Hematopoietic multipotent progenitor cell (in vitro differentiated cells): ENCODE measurements at regions not wholly inside any gene's neighbourhood (a gene's known extent, or its start where the extent isn't known, plus 50 kb on each side); places are given as distances from the start of the nearest gene placed in this dataset.
A peak's percentile ranks its signal among the peaks of the same experiment; 100 is the strongest.

Experiments
- DNase-seq, 3 donors: peaks; one replicate each; pipeline ENCODE4 v3.0.0-alpha.2; 2011 to 2015; ENCODE audit warnings: low read depth in 2 of 3, low spot score in 2 of 3

DNA sequence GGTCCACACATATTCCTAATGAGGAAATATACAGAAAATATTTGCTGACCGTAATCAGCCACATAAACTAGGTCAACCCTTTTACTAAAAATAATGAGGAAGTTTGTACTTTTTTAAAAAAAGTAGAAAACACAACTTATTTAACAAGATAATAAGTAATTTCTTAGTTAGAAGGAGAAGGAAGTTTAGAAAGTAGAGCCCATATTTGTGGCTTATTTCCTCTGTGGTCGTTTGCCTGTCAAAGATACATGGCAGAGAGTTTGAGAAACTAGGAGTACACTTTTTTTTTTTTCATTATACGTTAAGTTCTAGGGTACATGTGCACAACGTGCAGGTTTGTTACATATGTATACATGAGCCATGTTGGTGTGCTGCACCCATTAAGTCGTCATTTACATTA is 1205.2 kb upstream of the MIR17HG start:
- peak in 1 of 3 donors; percentile 60 for DNase-seq

GRCh38 chr13:90154311-90154960 is 1193.1 kb upstream of the MIR17HG start:
- no peak for DNase-seq

GRCh38 chr13:90156390-90156789 is 1191.1 kb upstream of the MIR17HG start:
- DNase-seq, result no peak

- DNase-seq, result no peak
These were observed 1178.5 kb upstream of the MIR17HG start for GRCh38 chr13:90168953-90169352.

GRCh38 chr13:90170208-90170607 is 1177.3 kb upstream of the MIR17HG start:
- DNase-seq, result no peak

DNA sequence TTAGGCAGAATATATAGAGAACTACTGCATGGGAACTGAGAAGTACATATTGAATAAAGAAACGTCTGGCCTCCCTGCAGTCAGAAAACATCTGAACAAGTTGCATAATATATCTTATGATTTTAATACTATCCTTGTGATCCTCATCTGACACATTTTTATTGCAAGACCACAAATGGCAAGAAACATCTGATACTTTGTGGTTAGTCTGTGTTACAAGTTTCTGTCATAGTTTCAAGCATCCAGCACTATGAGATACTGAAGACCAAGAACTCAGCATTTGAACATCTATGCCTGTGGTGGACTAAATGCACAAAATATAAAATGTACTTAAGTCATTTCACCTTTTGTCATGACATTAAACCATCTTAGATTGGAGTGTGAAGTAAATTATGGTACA is 1175.8 kb upstream of the MIR17HG start:
- no peak for DNase-seq

- no peak for DNase-seq
These were observed 1170.0 kb upstream of the MIR17HG start for GRCh38 chr13:90177512-90177911.

DNA sequence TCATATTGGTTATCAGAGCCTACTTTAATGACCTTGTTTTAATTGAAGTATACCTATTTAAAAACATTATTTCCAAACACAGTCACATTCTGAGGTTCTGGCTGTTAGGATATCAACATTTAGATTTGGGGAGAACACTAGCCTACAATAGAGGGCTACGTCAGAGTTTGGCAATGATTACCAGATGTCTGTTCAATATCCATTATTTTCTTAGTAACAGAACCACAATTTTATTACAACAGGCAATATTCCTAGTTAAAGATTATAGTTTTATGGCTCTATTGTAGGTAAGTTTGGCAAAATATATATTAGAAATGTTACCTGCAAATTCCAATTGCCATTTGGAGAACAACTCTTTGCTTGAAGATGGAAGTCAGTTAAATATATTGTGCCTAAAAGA is 1163.1 kb upstream of the MIR17HG start:
- no peak for DNase-seq

DNA sequence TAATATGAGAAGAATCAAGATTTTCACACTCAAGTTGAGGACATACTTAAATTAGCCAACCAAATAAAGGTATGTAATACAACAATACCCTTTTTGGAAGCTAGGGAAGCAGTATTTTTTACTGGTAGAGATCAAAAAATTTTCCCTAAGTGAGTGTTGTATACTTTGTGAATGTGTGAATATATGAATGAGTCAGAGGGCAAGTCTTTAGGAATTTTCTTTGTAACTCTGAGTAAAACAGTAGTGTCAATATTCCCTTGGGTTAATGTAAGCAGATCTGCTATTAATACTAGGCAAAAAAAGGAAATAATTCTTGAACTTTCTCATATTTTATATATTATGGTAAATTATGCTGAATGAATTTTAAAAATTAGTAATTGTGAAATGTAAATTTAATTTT is 1161.8 kb upstream of the MIR17HG start:
- DNase-seq, result no peak

DNA sequence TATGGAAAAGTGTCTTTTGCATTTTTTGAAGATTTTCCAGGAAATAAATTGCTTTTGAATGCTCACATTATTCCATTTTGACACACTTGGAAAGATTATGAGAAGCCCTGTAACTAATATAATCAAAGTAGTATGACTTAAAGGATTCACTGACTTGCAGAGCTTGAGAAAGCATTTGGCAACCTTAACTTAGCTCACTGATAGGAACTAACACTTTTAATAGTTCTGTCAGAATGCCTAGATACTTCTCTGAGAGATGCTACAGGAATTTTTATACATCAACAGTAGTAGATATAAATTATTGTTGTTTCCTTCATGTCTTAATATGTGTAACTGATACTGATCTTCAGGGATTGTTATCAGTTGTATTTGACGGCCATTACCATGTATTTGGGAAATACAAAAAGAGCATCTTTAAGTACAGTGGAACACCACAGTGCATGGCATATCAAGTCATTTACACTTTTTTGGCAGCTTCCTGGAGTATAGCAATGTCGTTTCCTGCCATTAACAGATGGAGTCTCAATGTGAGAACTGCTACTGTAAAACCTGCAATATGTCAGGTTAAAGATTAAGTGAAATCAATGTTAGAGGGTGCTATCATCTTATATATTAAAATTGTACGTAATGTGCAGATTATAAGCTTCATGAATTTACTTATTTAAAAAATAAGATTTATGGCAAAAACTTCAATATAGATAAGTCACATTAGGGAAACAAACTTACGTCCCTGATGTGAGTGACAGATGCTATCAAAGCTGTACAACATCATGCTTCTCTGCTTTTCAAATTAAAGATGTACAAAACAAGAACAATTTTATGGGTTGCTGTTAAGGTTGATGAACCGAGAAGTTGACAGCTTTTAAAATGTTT is 1159.8 kb upstream of the MIR17HG start:
- no peak for DNase-seq

DNA sequence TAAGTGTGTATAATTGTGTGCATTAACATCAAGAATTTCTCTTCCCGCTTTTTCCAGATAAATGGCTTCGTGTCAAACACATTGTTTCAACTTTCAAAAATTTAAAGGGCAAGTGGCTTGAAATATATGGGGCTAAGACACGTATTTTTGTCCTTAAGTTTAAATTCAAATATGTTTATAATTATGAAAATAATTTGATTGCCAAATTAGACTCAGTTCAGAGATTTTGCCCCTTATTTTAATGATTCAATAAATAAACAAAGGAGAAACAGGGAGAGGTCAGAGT is 1159.2 kb upstream of the MIR17HG start:
- no peak for DNase-seq

DNA sequence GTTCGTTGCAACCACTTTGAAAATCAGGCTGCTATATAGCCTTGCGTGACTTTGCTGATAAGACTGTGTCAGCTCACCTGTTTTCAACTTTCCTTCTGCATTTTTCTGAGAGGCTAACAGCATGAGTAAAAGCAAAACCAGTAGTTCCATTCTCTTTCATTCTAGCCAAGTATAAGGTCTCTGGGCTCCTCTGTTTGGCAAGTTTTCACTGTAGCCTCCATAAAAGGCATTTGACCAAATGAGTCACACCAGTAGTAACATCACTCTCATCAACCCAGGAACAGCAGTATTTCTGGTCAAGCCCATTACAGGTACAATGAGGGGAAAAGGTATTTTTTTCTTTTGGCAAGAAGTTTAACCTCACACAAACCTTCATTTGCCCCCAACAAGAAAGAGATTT is 1149.8 kb upstream of the MIR17HG start:
- DNase-seq, result no peak

- DNase-seq, result no peak
These were observed 1146.3 kb upstream of the MIR17HG start for GRCh38 chr13:90201202-90201601.

DNA sequence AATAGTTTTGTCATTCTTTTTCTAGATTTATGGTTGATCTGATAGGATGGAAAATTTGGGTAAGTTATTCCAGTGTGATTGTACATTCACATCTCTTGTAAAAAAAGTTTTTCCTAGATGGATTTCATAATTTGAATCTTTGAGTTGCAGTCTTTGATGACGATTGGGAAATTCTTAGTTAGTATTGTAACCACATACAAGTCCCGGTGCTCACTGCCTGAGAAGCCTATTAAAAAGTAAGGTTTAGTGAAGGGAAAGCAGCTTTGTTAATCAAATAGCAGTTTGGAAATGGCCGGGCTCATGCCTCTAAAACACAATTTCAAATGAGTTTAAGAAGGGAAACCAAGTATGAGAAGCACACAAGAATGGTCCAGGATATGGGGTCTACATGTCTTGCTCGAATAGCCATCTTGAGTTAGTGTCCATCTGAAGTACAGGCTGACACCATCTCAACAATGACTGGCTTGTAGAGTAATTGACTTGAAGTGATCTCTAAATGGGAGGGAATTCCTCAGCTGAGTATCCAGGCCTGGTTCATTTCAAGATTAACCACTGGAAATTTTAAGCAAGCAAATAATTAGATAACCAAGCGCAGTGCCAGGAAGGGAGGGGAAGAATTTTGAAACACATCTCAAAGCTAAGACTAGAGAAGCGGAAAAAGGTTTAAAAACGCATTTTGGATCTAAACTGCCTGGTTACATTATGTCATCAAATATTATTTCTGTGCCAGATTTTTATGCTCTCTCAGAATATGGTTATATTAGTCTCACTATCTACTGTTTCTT is 1145.6 kb upstream of the MIR17HG start:
- DNase-seq, result no peak

DNA sequence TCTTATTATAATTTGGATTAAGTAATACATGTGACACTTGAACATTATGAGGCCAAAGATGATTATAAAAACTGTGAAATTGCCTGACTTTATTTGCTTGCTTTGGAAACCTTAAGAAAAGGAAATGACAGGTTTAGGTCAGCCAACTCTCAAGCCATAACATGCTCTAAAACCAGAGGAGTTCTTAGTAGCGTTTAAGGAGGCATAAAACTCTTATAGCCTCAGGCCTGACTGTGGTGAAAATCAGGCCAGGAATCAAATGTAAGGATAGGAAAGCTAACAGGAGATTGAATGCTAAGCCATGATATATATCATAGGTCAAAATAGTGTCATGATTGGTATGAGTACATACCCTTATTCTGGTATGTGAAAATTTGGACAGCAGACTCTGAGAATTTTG is 1142.4 kb upstream of the MIR17HG start:
- DNase-seq, result no peak

DNA sequence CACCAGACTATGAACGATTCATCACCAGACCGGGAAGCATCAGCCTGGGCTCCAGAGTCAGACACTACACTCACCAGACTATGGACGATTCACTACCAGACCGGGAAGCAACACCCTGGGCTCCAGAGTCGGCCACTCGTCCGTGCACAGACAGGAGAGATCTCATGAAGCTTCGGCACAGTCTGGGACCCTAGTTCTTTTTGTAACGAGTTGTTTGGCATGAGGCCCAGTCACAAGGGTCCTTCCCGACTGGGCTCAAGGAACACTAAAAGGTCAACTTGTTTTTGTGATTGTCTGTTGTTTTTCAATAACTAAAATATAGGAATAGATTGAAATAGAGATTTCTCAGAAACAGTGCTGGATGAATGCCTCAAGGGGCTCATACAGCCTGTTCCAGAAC is 1141.6 kb upstream of the MIR17HG start:
- no peak for DNase-seq

DNA sequence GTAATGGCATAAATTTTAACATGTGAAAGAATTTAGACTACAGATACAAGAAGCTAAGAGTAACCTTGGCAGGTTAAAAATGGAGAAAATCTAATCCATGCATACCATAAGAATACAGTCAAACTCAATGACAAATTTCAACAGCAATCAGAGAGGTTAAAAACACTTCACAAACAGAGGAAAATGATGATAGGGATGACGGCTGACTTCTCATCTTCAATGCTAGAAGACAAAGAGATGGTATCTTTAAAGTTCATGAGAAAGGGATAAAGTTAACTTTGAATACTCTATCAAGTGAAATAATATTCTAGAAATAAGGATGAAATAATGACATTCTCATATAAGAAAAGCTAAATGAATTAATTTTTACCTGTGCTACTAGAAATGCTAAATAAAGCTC is 1130.2 kb upstream of the MIR17HG start:
- DNase-seq, result no peak

DNA sequence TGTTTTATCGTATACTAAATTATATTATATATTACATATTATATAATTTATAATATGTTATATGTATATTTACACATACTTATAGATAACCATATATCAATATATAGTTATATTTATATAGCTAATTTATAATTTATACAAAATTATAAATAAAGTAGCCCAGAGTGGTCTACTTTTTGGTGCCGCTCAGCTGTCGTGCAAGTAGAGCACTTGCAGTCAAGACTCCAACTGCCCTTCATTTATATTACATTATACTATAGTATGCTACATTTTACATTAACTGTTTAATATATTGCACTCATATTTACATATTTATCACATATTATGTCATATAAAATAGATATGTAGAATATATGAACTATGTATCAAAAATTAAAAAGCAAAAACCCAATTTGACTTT is 1124.7 kb upstream of the MIR17HG start:
- DNase-seq, result no peak

GRCh38 chr13:90230311-90230710 is 1117.2 kb upstream of the MIR17HG start:
- no peak for DNase-seq

DNA sequence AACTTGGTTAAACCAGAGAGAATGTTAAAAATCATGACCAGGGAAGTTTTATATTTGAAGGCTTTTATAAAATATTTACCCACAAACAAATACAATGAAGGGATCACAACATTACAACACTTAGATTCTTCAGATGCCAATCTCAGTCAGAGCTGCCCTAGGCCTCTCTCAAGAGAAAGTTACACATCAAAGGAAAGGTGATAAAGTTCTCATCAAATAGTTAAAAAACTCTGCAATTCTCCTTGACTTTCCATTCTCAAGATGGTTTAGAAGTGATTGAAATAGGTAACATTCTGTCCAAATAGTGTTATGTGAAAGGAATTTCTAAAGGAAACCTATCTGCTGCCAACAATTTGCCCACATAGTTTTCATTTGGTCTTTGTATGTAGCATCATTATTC is 1115.2 kb upstream of the MIR17HG start:
- no peak for DNase-seq

GRCh38 chr13:90233933-90234672 is 1113.4 kb upstream of the MIR17HG start:
- DNase-seq, result no peak
